ENCODE measurements at regions not wholly inside any gene's neighbourhood (a gene's known extent, or its start where the extent isn't known, plus 50 kb on each side); places are given as distances from the start of the nearest gene placed in this dataset.

DNA sequence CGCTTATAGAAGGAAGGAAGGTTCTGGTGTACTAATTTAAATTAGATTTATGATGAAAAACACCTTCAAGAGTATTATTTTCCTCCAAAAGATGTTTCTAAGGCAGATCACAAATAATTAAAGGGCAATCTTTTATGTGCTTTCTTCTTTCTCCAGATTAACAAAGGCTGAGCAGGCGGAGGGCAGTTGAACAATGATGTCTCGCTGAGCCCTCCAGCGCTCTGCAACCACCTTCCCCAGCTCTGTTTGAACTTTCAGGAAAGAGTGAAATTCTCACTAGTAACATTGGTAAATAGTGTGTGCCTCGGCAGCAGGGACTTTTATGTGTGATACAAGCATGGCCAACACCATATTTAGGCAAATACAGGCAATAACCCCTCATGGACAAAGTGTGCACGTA, 379.1 kb upstream of the MKI67 start:
- ATAC-seq: no peak
- Mint-ChIP-seq H3K36me3 (ENCODE audit: insufficient read depth) (no peaks in the 10 kb centered on the region), H3K4me1 (ENCODE audit: low read depth) (no peaks in the 10 kb centered on the region), H3K27me3 (ENCODE audit: low read depth) (no peaks in the 10 kb centered on the region), H3K4me3 (no peak overlapping the region), H3K9me3 (peaks cover 6% of the 10 kb centered on the region)
- no peak for DNase-seq

DNA sequence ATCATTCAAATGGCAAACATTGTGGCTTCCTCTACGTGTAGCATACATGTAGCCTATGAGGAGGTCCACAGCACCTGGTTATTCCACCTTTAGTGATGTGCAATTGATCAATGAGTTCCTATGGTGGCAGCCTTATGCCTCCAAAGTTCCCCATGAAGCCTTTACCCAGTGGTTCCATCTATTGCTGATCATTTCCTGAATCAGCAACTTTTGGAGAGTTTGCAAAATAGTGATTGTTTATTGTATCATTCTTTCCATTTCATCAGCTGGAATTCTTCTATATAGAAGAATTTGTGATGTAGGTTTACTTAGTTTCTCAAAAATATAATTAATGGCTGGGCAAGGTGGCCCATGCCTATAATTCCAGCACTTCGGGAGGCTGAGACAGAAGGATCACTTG, 380.2 kb upstream of the MKI67 start:
- ATAC-seq (no peak), DNase-seq (no peak)
- Mint-ChIP-seq H3K4me3 (no peak overlapping the region), H3K27me3 (ENCODE audit: low read depth) (no peaks in the 10 kb centered on the region), H3K36me3 (ENCODE audit: insufficient read depth) (no peaks in the 10 kb centered on the region), H3K4me1 (ENCODE audit: low read depth) (no peaks in the 10 kb centered on the region), H3K9me3 (peaks cover 6% of the 10 kb centered on the region)

DNA sequence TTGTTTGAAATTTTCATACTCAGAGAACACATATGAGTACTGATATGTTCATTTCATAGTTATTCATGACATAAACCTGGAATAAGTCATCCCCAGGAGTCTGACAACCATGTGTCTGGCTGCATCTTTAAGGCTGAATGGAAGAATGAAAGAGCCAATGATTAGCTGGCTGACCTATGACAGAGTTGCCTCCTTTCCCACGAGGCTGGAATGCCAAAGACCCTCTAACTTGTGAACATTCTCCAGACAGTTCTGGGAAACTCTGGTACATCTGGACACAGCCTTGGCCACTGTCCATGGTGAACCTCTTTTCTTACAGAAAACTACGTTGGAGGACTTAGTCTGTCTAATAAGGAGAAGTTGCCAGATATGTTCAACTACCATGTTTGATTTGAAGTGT, 380.8 kb upstream of the MKI67 start:
- no peak for ATAC-seq
- no peak for DNase-seq
- no peaks in the 10 kb centered on the region for H3K4me1 Mint-ChIP-seq (ENCODE audit: low read depth)
- peaks cover 2% of the 10 kb centered on the region for H3K27me3 Mint-ChIP-seq (ENCODE audit: low read depth)
- H3K9me3 Mint-ChIP-seq: peaks cover 6% of the 10 kb centered on the region
- H3K36me3 Mint-ChIP-seq (ENCODE audit: insufficient read depth): no peaks in the 10 kb centered on the region
- H3K4me3 Mint-ChIP-seq: no peak overlapping the region

DNA sequence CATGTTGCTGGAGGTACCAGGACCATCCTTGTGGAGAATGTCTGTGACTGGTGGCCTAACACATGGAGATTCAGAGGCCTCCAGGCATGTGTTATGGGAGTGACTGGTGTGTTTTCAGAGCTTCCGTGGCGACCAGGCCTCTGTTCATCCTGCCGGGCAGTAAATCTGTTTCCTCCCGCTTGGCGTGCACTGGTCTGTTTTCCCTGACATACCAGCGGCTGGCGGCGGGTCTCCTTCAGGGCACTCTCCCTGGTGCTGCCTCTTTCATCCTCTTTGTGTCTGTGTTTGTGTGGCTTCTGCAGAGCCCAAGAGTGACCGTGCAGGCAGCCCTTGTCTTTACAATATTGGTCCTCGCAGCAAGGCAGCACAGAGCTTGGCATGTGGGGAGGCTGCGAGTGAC, 385.1 kb upstream of the MKI67 start:
- no peaks in the 10 kb centered on the region for H3K36me3 Mint-ChIP-seq (ENCODE audit: insufficient read depth)
- DNase-seq: no peak
- H3K4me1 Mint-ChIP-seq (ENCODE audit: low read depth): no peaks in the 10 kb centered on the region
- ATAC-seq: no peak
- no peak overlapping the region for H3K4me3 Mint-ChIP-seq
- H3K27me3 Mint-ChIP-seq (ENCODE audit: low read depth): peaks cover 3% of the 10 kb centered on the region
- peaks cover 6% of the 10 kb centered on the region for H3K9me3 Mint-ChIP-seq

- no peak overlapping the region for H3K4me3 Mint-ChIP-seq
- ATAC-seq (no peak), DNase-seq (no peak)
- H3K27me3 Mint-ChIP-seq (ENCODE audit: low read depth): peaks cover 3% of the 10 kb centered on the region
- H3K36me3 Mint-ChIP-seq (ENCODE audit: insufficient read depth): no peaks in the 10 kb centered on the region
- H3K9me3 Mint-ChIP-seq: peaks cover 5% of the 10 kb centered on the region
- no peaks in the 10 kb centered on the region for H3K4me1 Mint-ChIP-seq (ENCODE audit: low read depth)
These were observed 386.5 kb upstream of the MKI67 start for GRCh38 chr10:128512767-128513166.

GRCh38 chr10:128514536-128514935, 388.3 kb upstream of the MKI67 start:
- no peak for ATAC-seq
- H3K36me3 Mint-ChIP-seq (ENCODE audit: insufficient read depth): no peaks in the 10 kb centered on the region
- DNase-seq: no peak
- H3K4me3 Mint-ChIP-seq: no peak overlapping the region
- H3K27me3 Mint-ChIP-seq (ENCODE audit: low read depth): peaks cover 3% of the 10 kb centered on the region
- H3K4me1 Mint-ChIP-seq (ENCODE audit: low read depth): no peaks in the 10 kb centered on the region
- no peaks in the 10 kb centered on the region for H3K9me3 Mint-ChIP-seq

DNA sequence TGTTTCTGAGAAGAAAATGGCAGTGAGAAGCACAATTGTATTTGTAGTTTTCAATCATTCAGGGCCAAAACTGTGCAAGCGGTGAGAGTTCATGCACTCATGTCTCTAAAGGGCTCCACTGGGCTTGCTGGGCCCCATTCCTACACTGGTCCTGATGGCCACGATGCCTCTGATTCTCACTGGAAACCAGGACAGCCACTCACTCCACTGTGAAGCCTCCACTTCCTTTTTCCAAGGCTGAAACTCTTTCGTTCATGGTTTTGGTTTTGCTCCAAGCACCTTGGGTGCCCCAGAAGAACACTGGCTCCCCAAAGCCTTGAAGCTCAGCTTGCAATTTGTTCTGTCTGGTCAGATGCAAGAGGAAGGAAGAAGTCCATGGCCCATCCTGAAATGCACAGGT, 390.0 kb upstream of the MKI67 start:
- no peaks in the 10 kb centered on the region for H3K4me1 Mint-ChIP-seq (ENCODE audit: low read depth)
- no peak for DNase-seq
- no peaks in the 10 kb centered on the region for H3K36me3 Mint-ChIP-seq (ENCODE audit: insufficient read depth)
- no peak overlapping the region for H3K4me3 Mint-ChIP-seq
- peaks cover 3% of the 10 kb centered on the region for H3K27me3 Mint-ChIP-seq (ENCODE audit: low read depth)
- no peak for ATAC-seq
- H3K9me3 Mint-ChIP-seq: no peaks in the 10 kb centered on the region

DNA sequence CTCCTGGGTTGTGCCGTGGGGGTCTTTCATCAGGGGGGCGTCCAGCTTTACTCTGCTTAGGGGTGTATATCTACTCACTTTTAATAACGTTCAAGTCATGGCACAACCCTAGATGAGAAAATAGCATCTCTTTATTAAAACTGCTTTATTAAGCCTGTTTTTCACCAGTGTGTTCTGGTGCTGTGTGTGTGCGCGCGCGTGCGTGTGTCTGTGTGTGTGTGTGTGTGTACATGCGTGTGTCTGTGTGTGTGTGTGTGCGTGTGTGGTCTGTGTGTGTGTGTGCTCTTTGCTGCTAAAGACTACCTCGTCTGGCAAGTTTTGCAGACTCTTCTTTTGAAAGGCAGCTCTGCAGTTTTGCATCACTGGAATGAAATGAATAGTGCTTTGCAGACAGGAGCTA, 390.9 kb upstream of the MKI67 start:
- Mint-ChIP-seq H3K9me3 (no peaks in the 10 kb centered on the region), H3K4me1 (ENCODE audit: low read depth) (no peaks in the 10 kb centered on the region), H3K36me3 (ENCODE audit: insufficient read depth) (no peaks in the 10 kb centered on the region), H3K27me3 (ENCODE audit: low read depth) (peaks cover under 1% of the 10 kb centered on the region), H3K4me3 (no peak overlapping the region)
- ATAC-seq (no peak), DNase-seq (no peak)

- no peak for DNase-seq
- H3K4me1 Mint-ChIP-seq (ENCODE audit: low read depth): no peaks in the 10 kb centered on the region
- H3K36me3 Mint-ChIP-seq (ENCODE audit: insufficient read depth): no peaks in the 10 kb centered on the region
- H3K27me3 Mint-ChIP-seq (ENCODE audit: low read depth): peaks cover 2% of the 10 kb centered on the region
- H3K4me3 Mint-ChIP-seq: no peak overlapping the region
- H3K9me3 Mint-ChIP-seq: no peaks in the 10 kb centered on the region
- no peak for ATAC-seq
These were observed 391.8 kb upstream of the MKI67 start for GRCh38 chr10:128518000-128518399.

GRCh38 chr10:128519581-128519980, 393.4 kb upstream of the MKI67 start:
- peaks cover 2% of the 10 kb centered on the region for H3K27me3 Mint-ChIP-seq (ENCODE audit: low read depth)
- no peak overlapping the region for H3K4me3 Mint-ChIP-seq
- no peaks in the 10 kb centered on the region for H3K4me1 Mint-ChIP-seq (ENCODE audit: low read depth)
- ATAC-seq (no peak), DNase-seq (no peak)
- no peaks in the 10 kb centered on the region for H3K9me3 Mint-ChIP-seq
- H3K36me3 Mint-ChIP-seq (ENCODE audit: insufficient read depth): no peaks in the 10 kb centered on the region

GRCh38 chr10:128520211-128520815, 394.1 kb upstream of the MKI67 start:
- no peaks in the 10 kb centered on the region for H3K9me3 Mint-ChIP-seq
- ATAC-seq (no peak), DNase-seq (no peak)
- no peak overlapping the region for H3K4me3 Mint-ChIP-seq
- peaks cover 5% of the 10 kb centered on the region for H3K27me3 Mint-ChIP-seq (ENCODE audit: low read depth)
- no peaks in the 10 kb centered on the region for H3K36me3 Mint-ChIP-seq (ENCODE audit: insufficient read depth)
- no peaks in the 10 kb centered on the region for H3K4me1 Mint-ChIP-seq (ENCODE audit: low read depth)

GRCh38 chr10:128522551-128523308, 396.5 kb upstream of the MKI67 start:
- Mint-ChIP-seq H3K36me3 (ENCODE audit: insufficient read depth) (no peaks in the 10 kb centered on the region), H3K9me3 (no peaks in the 10 kb centered on the region), H3K4me1 (ENCODE audit: low read depth) (no peaks in the 10 kb centered on the region), H3K27me3 (ENCODE audit: low read depth) (peaks cover 5% of the 10 kb centered on the region), H3K4me3 (no peak overlapping the region)
- ATAC-seq: no peak
- no peak for DNase-seq

- H3K27me3 Mint-ChIP-seq (ENCODE audit: low read depth): peaks cover 10% of the 10 kb centered on the region
- H3K36me3 Mint-ChIP-seq (ENCODE audit: insufficient read depth): no peaks in the 10 kb centered on the region
- no peak overlapping the region for H3K4me3 Mint-ChIP-seq
- ATAC-seq: no peak
- H3K4me1 Mint-ChIP-seq (ENCODE audit: low read depth): no peaks in the 10 kb centered on the region
- H3K9me3 Mint-ChIP-seq: no peaks in the 10 kb centered on the region
- DNase-seq: no peak
These were observed 399.2 kb upstream of the MKI67 start for GRCh38 chr10:128525444-128525843.

DNA sequence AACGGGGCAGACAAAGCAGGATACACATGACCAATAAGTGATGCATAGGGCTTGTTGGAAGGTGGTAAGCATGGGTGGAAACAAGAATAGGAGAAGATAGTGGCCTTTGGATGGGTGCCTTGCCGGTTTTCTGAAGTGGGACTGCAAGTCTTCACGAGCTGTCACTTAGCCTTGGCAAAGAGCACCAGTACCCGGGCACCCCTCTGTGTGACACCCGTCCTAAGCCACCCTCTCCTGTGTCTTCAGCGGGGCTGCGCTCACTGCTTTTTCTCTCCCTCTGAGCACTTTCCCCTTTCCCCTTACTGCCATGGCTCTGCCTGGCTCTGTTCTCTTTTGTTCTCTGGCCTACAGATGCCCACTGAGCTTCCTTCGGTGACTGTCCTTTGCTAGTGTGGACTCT, 399.7 kb upstream of the MKI67 start:
- no peaks in the 10 kb centered on the region for H3K9me3 Mint-ChIP-seq
- H3K27me3 Mint-ChIP-seq (ENCODE audit: low read depth): peaks cover 10% of the 10 kb centered on the region
- no peak for DNase-seq

DNA sequence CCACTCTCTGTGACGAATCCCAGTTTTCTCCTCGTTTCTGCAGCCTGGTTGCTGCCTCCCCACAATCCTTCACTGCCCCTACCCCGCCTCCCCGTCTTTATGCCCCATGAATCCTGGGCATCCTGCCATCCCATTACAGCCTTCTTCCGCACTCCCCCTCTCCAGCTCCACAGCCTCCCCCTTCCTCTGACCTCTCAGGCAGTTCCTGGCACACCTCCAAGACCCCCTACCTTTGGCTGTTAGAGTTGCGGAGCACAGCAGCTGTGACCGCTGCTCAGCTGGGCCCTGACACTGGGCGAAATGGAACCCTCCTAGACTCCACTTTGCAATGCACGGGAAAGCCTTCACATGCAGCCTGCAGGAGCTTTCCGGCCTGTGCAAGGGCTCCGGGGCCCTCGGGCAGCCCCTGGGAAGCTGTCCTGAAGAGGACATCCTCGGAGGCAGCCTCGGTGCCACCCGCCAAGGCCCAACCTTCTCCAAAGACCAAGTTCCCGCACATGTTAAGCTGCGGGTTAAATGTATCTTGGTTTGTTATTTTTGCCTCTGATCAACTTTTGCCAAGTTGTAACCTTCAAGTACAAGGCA, 400.7 kb upstream of the MKI67 start:
- DNase-seq (no peak), ATAC-seq (no peak)
- Mint-ChIP-seq H3K9me3 (no peaks in the 10 kb centered on the region), H3K36me3 (ENCODE audit: insufficient read depth) (no peaks in the 10 kb centered on the region), H3K4me1 (ENCODE audit: low read depth) (no peaks in the 10 kb centered on the region), H3K27me3 (ENCODE audit: low read depth) (peaks cover 10% of the 10 kb centered on the region), H3K4me3 (no peak overlapping the region)

More for the DNA sequence above, 399.7 kb upstream of the MKI67 start:
- H3K36me3 Mint-ChIP-seq (ENCODE audit: insufficient read depth): no peaks in the 10 kb centered on the region
- ATAC-seq: no peak
- H3K4me1 Mint-ChIP-seq (ENCODE audit: low read depth): no peaks in the 10 kb centered on the region
- no peak overlapping the region for H3K4me3 Mint-ChIP-seq
